Fibroblast of skin of right quadriceps (primary cell): ENCODE measurements at regions not wholly inside any gene's neighbourhood (a gene's known extent, or its start where the extent isn't known, plus 50 kb on each side); places are given as distances from the start of the nearest gene placed in this dataset.
"Not testable (repeated sequence)": the region's sequence is repeated elsewhere in the genome, so short reads cannot be mapped to it uniquely, and the experiment has no call there.

Source experiments
- DNase-seq: peaks from one replicate; pipeline ENCODE4 v3.0.0-alpha.2; 2013

- DNase-seq, result no peak
Observed at GRCh38 chr15:62275831-62276230, 110.7 kb upstream of the C2CD4B start.

DNA sequence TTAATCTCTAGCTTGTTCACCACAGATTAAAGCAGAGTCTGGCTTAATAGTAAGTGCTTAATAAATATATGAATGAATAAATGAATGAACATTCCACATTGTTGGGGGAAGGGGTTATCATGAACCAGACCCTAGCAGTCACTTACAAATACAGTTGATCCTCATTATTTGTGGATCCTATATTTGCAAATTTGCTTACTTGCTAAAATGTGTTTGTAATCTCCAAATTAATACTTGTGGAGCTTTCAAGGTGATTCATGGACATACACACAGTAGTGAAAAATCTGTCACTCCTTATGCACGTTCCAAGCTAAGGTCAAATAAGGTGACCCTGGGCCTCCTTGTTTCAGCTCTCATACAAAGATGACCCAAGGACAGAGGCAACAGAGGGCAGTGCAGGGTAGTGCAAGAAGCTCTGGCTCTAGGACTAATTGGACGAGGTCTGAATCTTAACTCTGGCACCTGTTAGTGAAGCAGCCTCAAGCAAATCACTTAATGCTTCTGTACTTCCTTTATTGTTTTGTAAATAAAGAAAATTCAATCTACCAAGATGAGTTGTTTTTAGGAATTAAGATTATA, 112.8 kb upstream of the C2CD4B start:
- DNase-seq, result no peak

DNA sequence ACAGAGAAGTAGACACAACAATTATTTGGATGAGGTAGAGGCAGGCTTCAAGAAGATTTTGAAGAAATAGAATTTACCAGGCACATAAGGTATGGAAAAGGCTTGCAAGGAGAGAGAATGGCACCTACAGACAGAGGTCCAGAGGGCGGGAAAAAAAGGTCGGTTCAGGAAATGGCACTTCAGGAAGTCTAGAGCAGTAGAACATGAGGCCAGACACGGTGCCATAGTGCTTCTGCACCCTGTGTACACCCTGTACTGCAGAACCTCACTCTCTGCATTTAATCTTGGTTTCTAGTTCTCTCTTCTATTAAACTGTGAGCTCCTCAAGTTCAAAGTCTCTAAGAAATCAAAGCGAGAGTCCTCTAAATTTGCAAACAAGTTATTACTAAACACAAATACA, 113.4 kb upstream of the C2CD4B start:
- no peak for DNase-seq

- no peak for DNase-seq
Observed at GRCh38 chr15:62279041-62279440, 114.0 kb upstream of the C2CD4B start.

DNA sequence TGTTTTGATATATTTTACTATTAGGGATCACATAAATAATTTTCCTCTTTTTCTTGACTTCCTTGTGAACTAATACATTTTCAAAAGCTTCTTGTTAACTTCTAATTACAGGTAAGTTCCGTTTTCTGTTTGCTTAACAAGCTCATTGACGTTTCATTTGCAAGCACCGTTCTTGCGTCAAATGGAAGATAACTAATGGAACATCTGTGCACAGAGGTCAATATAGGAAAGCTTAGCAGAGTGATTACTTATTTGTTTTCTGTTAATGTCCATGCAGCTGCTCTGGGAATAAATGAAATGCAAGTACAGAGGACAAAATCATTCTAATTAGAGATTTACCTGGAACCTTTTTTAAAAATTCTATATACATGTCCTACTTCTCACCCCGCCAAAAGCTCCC, 115.5 kb upstream of the C2CD4B start:
- DNase-seq, result no peak

DNA sequence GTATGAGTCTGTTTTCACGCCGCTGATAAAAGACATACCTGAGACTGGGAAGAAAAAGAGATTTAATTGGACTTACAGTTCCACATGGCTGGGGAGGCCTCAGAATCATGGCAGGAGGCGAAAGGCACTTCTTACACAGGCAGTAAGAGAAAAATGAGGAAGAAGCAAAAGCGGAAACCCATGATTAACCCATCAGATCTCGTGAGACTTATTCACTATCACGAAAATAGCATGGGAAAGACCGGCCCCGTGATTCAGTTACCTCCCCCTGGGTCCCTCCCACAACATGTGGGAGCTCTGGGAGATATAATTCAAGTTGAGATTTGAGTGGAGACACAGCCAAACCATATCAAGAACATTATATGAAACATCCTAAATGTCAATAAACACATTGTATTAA, 116.7 kb upstream of the C2CD4B start:
- DNase-seq, result not testable (repeated sequence)

- no peak for DNase-seq
Observed at GRCh38 chr15:62287066-62287857, 122.2 kb upstream of the C2CD4B start.

- DNase-seq, result no peak
Observed at GRCh38 chr15:62288361-62289017, 123.4 kb upstream of the C2CD4B start.

- peak; percentile 35 for DNase-seq
Observed at GRCh38 chr15:62291262-62291661, 126.2 kb upstream of the C2CD4B start.

DNA sequence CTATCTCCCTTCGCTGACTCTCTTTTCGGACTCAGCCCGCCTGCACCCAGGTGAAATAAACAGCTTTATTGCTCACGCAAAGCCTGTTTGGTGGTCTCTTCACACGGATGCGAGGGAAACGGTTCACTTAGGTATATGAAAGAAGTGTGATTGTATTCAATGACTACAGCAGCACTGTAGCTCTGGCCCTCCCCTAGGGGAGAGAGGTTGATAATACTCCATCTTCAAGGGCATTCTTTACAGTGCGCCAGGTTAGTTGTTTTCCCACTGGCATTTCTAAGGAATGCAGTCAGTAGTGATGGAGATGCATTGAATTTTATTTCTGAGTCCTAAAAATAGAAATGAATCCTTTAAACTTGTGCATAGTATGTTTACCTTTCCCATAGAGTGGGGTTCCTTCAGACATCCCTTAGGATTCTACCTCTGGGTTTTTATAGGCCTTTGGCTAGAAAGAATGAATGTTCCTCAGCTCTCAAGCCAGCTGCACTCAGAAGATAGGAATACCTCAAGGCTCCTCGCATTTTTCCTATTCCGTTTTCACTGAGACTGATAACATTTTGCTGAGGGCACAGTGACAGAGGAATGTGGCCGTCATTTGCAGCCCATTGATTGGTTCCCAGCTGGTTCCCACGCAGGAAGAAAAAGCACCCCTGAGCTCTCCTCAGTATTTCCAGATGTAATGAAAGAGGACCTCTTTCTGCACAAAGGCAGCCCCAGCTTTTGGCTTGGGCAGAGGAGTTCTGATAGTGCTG, 131.8 kb upstream of the C2CD4B start:
- DNase-seq, result no peak

DNA sequence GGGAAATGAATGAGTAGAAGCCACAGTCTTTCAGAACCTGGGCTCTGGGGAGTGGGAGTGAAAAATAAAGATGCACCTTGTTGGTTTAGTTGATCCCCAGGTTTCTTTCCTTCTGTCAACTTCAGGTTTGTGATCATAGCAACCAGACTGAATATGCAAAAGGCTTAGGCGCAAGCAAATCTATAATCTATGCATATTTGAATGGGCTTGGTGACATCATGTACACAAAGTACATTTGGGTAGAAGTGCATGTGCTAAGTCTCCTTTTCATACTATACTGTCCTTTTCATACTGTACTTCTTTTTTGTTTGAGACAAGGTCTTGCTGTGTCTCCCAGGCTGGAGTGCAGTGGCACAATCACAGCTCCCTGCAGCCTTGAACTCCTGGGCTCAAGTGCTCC, 132.4 kb upstream of the C2CD4B start:
- DNase-seq, result no peak

DNA sequence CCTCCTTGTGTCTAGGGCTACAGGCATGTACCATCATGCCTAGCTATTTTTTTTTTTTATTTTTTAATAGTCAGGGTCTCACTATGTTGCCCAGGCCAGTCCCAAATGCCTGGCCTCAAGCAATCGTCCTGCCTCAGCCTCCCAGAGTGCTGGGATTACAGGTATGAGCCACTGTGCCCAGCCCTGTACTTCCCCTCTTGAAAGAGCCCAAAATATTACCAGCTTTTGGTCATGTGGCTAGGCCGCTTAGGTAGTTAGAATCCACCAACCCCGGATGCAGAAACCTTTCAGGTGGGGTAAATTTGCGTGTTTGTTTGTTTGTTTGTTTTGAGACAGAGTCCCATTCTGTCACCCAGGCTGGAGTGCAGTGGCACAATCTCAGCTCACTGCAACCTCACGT, 132.8 kb upstream of the C2CD4B start:
- DNase-seq, result no peak

DNA sequence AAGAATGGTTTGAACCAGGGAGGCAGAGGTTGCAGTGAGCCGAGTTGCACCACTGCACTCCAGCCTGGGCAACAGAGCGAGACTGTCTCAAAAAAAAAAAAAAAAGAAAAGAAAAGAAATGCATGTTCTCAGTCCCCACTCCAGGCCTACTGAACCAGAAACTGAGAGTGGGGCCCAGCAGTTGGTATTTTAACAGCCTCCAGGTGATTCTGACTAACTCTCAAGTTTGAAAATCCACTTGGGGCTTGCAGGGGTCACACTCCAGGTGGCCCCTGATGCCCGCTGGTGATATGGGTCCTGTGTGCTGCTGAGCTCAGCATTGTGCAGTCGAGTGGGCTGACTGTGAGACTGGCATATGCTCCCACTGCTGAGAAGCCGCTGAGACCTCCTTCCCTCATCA, 133.7 kb upstream of the C2CD4B start:
- DNase-seq, result no peak

GRCh38 chr15:62299541-62299940, 134.5 kb upstream of the C2CD4B start:
- DNase-seq, result no peak

- peak; percentile 48 for DNase-seq
Observed at GRCh38 chr15:62301993-62302675, 137.0 kb upstream of the C2CD4B start.

GRCh38 chr15:62306851-62307504, 141.9 kb upstream of the C2CD4B start:
- peak; percentile 74 for DNase-seq

DNA sequence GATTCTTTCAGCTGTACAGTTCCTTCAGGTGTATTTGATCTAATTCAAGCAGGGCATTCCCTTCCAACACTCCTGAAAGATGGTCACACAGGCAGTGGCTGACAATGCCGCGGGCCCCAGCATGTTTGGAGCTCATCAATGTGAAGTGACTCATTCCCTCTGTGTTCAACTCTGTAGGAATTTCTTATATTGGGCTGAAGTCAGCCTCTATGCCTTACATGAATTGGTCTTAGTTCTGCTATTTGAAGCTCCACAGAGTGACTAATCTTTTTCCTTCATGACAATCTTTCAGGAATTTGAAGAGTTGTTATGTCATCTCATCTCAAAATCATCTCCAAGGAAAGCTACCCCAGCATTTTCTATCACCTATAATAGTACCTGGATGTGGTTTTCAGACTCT, 142.5 kb upstream of the C2CD4B start:
- DNase-seq, result peak; percentile 89

GRCh38 chr15:62316413-62317060, 151.5 kb upstream of the C2CD4B start:
- no peak for DNase-seq

GRCh38 chr15:62320259-62320658, 155.2 kb upstream of the C2CD4B start:
- DNase-seq, result no peak

- DNase-seq, result no peak
Observed at GRCh38 chr15:62323353-62323890, 158.3 kb upstream of the C2CD4B start.

GRCh38 chr15:62324382-62324781, 159.3 kb upstream of the C2CD4B start:
- DNase-seq, result peak; percentile 42

GRCh38 chr15:62325597-62325996, 160.5 kb upstream of the C2CD4B start:
- no peak for DNase-seq
